H1 (cell line): ENCODE measurements at regions not wholly inside any gene's neighbourhood (a gene's known extent, or its start where the extent isn't known, plus 50 kb on each side); places are given as distances from the start of the nearest gene placed in this dataset.

Experiments used
- CTCF ChIA-PET: fragments of 300-600 bp; sonication (Branson Sonifier 250); formaldehyde crosslinking; loops from one replicate; lab custom pipeline; 2021; ENCODE audit not compliant: partially characterized antibody; lab: Charles Lee
- POLR2A ChIA-PET: fragments of 300-600 bp; sonication (Branson Sonifier 250); formaldehyde crosslinking; loops from one replicate; lab custom pipeline; 2021; ENCODE audit warnings: inconsistent platforms; ENCODE audit not compliant: partially characterized antibody; lab: Charles Lee
- DNase-seq, 2 experiments: peaks; one replicate each; pipeline versions ENCODE4 v3.0.0 to v3.0.0-alpha.2; 2010 to 2022; ENCODE audit warnings: low spot score in 2 of 2, low read depth in 1 of 2, mixed read lengths in 1 of 2
- FAIRE-seq: peaks from 2 replicates; lab custom pipeline; 2011; peaks lifted over from hg19 to GRCh38; lab: Jason Lieb, UNC
- H2AFZ ChIP-seq: 2 replicates; pipeline ENCODE4 v1.8.1; 2012; ENCODE audit warnings: low read length, inconsistent platforms
- H2AK5ac ChIP-seq: 2 replicates; pipeline ENCODE4 v1.6.1; 2013; ENCODE audit warnings: low read depth, low read length
- H2BK120ac ChIP-seq: replicated peaks from 2 replicates; pipeline ENCODE3; 2013; ENCODE audit warnings: low read depth, low read length, inconsistent platforms
- H2BK12ac ChIP-seq: 2 replicates; pipeline ENCODE4 v1.6.1; 2013; ENCODE audit warnings: low read depth, low read length
- H2BK15ac ChIP-seq: 2 replicates; pipeline ENCODE4 v1.6.1; 2013; ENCODE audit warnings: low read length
- H2BK20ac ChIP-seq: 2 replicates; pipeline ENCODE4 v1.6.1; 2013; ENCODE audit warnings: low read length
- H2BK5ac ChIP-seq: 2 replicates; pipeline ENCODE4 v1.6.1; 2013; ENCODE audit warnings: low read depth, low read length
- H3K14ac ChIP-seq: 2 replicates; pipeline ENCODE4 v1.6.1; 2013; ENCODE audit warnings: inconsistent platforms; ENCODE audit not compliant: insufficient read length
- H3K18ac ChIP-seq: 2 replicates; pipeline ENCODE4 v1.6.1; 2013; ENCODE audit warnings: low read length; ENCODE audit errors: extremely low read depth
- H3K23ac ChIP-seq: 2 replicates; pipeline ENCODE4 v1.6.1; 2013; ENCODE audit warnings: inconsistent platforms; ENCODE audit not compliant: insufficient read length
- H3K23me2 ChIP-seq: 2 replicates; pipeline ENCODE4 v1.6.1; 2013; ENCODE audit warnings: low read depth, low read length
- H3K27ac ChIP-seq: 2 replicates; pipeline ENCODE4 v1.6.1; 2011; ENCODE audit warnings: low read depth, low read length, inconsistent platforms
- H3K27me3 ChIP-seq, 4 experiments: replicated peaks in 1 of 4; 1 replicate in 1 of 4; 2 replicates in 3 of 4; pipeline versions ENCODE4 v1.6.1 to v1.8.1; 2011 to 2013; ENCODE audit warnings: low read length in 3 of 4, mild to moderate bottlenecking in 3 of 4, inconsistent platforms in 2 of 4, mixed read lengths in 2 of 4, moderate library complexity in 1 of 4; ENCODE audit not compliant: control insufficient read depth in 3 of 4, insufficient read depth in 3 of 4; ENCODE audit errors: extremely low read depth in 1 of 4
- H3K36me3 ChIP-seq, 4 experiments: 2 replicates each; pipeline versions ENCODE4 v1.6.1 to v1.8.1; 2011 to 2013; ENCODE audit warnings: mild to moderate bottlenecking in 4 of 4, low read length in 3 of 4, moderate library complexity in 2 of 4, control low read depth in 1 of 4, inconsistent platforms in 1 of 4; ENCODE audit not compliant: insufficient read depth in 4 of 4, control insufficient read depth in 2 of 4
- H3K4ac ChIP-seq: replicated peaks from 2 replicates; pipeline ENCODE3; 2013; ENCODE audit warnings: low read length, low read depth, mixed read lengths, inconsistent platforms; ENCODE audit not compliant: insufficient read length
- H3K4me1 ChIP-seq, 4 experiments: replicated peaks in 1 of 4; 1 replicate in 1 of 4; 2 replicates in 3 of 4; pipeline versions ENCODE4 v1.6.1 to v1.8.1; 2011 to 2013; ENCODE audit warnings: low read length in 3 of 4, inconsistent platforms in 2 of 4, mixed read lengths in 1 of 4; ENCODE audit not compliant: insufficient read depth in 4 of 4, control insufficient read depth in 3 of 4
- H3K4me2 ChIP-seq, 2 experiments: 2 replicates each; pipeline versions ENCODE4 v1.6.1 to v1.8.1; 2011 to 2013; ENCODE audit warnings: low read depth in 2 of 2, low read length in 2 of 2, control low read depth in 1 of 2, inconsistent platforms in 1 of 2, mild to moderate bottlenecking in 1 of 2; ENCODE audit not compliant: insufficient read depth in 1 of 2
- H3K4me3 ChIP-seq, 4 experiments: fragments of 200-600, 300-600 bp in 1 of 4; sonication (generic), shearing (Covaris generic), sonication (Bioruptor Twin) in 1 of 4; 2 replicates each; pipeline versions ENCODE4 v1.5.1 to v1.8.1; 2011 to 2016; ENCODE audit warnings: low read length in 4 of 4, low read depth in 3 of 4, control low read depth in 2 of 4, inconsistent platforms in 2 of 4, mild to moderate bottlenecking in 2 of 4, mixed read lengths in 1 of 4, moderate library complexity in 1 of 4; ENCODE audit not compliant: insufficient read depth in 2 of 4; ENCODE audit errors: extremely low read depth in 1 of 4
- H3K56ac ChIP-seq: replicated peaks from 2 replicates; pipeline ENCODE3; 2013; ENCODE audit warnings: low read depth, mild to moderate bottlenecking, mixed read lengths, low read length, inconsistent platforms; ENCODE audit not compliant: insufficient read length
- H3K79me1 ChIP-seq: 2 replicates; pipeline ENCODE4 v1.6.1; 2013; ENCODE audit warnings: low read depth, low read length, control low read depth
- H3K79me2 ChIP-seq, 2 experiments: 2 replicates each; pipeline versions ENCODE4 v1.6.1 to v1.8.1; 2012 to 2013; ENCODE audit warnings: low read length in 2 of 2, mild to moderate bottlenecking in 2 of 2, inconsistent platforms in 1 of 2; ENCODE audit not compliant: insufficient read depth in 2 of 2, control insufficient read depth in 1 of 2
- H3K9ac ChIP-seq, 4 experiments: replicated peaks in 1 of 4; 1 replicate in 1 of 4; 2 replicates in 3 of 4; pipeline versions ENCODE4 v1.6.1 to v1.8.1; 2011 to 2013; ENCODE audit warnings: low read depth in 3 of 4, low read length in 3 of 4, control low read depth in 2 of 4, mild to moderate bottlenecking in 2 of 4, moderate library complexity in 2 of 4, inconsistent platforms in 1 of 4; ENCODE audit errors: extremely low read depth in 1 of 4
- H3K9me3 ChIP-seq, 2 experiments: 2 replicates each; pipeline versions ENCODE4 v1.6.1 to v1.8.1; 2012 to 2013; ENCODE audit warnings: mild to moderate bottlenecking in 2 of 2, moderate library complexity in 2 of 2, control low read depth in 1 of 2, inconsistent platforms in 1 of 2, low read depth in 1 of 2, low read length in 1 of 2, mixed read lengths in 1 of 2; ENCODE audit not compliant: insufficient read depth in 2 of 2
- H4K20me1 ChIP-seq, 2 experiments: replicated peaks in 1 of 2; 2 replicates each; pipeline versions ENCODE3 to v1.8.1; 2011 to 2013; ENCODE audit warnings: inconsistent platforms in 2 of 2, low read length in 2 of 2, mild to moderate bottlenecking in 1 of 2; ENCODE audit not compliant: insufficient read depth in 2 of 2, control insufficient read depth in 1 of 2
- H4K5ac ChIP-seq: 2 replicates; pipeline ENCODE4 v1.6.1; 2013; ENCODE audit warnings: low read length, low read depth, mixed read lengths, inconsistent platforms; ENCODE audit not compliant: insufficient read length
- H4K8ac ChIP-seq: 2 replicates; pipeline ENCODE4 v1.8.0; 2013; ENCODE audit warnings: mild to moderate bottlenecking, moderate library complexity, low read length, inconsistent platforms; ENCODE audit not compliant: insufficient read depth; ENCODE audit errors: extremely low read depth
- H4K91ac ChIP-seq: replicated peaks from 2 replicates; pipeline ENCODE3; 2013; ENCODE audit warnings: low read length, mixed read lengths, inconsistent platforms; ENCODE audit not compliant: insufficient read length
- CTCF ChIP-seq, 3 experiments: IDR thresholded peaks; 1 replicate in 2 of 3; 2 replicates in 1 of 3; pipeline versions ENCODE4 v1.5.1 to v1.6.1; 2011; ENCODE audit warnings: low read length in 3 of 3, mild to moderate bottlenecking in 3 of 3, inconsistent platforms in 2 of 3, low read depth in 1 of 3, moderate library complexity in 1 of 3; ENCODE audit not compliant: insufficient read depth in 1 of 3; ENCODE audit errors: control extremely low read depth in 1 of 3
- E2F6 ChIP-seq: IDR thresholded peaks from 2 replicates; pipeline ENCODE4 v1.6.1; 2012; ENCODE audit warnings: inconsistent platforms
- GABPA ChIP-seq: IDR thresholded peaks from 2 replicates; pipeline ENCODE4 v1.6.1; 2011; ENCODE audit warnings: mild to moderate bottlenecking, low read length, moderate library complexity, borderline replicate concordance; ENCODE audit not compliant: insufficient read depth
- JUND ChIP-seq: IDR thresholded peaks from 2 replicates; pipeline ENCODE4 v1.6.1; 2011; ENCODE audit warnings: mild to moderate bottlenecking, improper control_type of control experiment, low read length
- KDM1A ChIP-seq: fragments of 200-600, 300-600 bp; sonication (generic); IDR thresholded peaks from 2 replicates; pipeline ENCODE4 v1.7.1; 2016; ENCODE audit warnings: mild to moderate bottlenecking, low read length, borderline replicate concordance
- KDM5A ChIP-seq: fragments of 200-600 bp; IDR thresholded peaks from 2 replicates; pipeline ENCODE4 v1.7.1; 2012; ENCODE audit warnings: mild to moderate bottlenecking, low read length, inconsistent platforms, mixed read lengths
- MAX ChIP-seq: IDR thresholded peaks from 2 replicates; pipeline ENCODE4 v1.6.1; 2012; ENCODE audit warnings: inconsistent platforms
- PHF8 ChIP-seq: fragments of 200-600 bp; sonication (generic); conservative IDR thresholded peaks from 2 replicates; pipeline ENCODE4 v1.7.1; 2012; ENCODE audit warnings: low read depth, mild to moderate bottlenecking, inconsistent platforms, low read length, moderate library complexity
- POU5F1 ChIP-seq: IDR thresholded peaks from 2 replicates; pipeline ENCODE4 v1.6.1; 2011; ENCODE audit warnings: low read depth, mild to moderate bottlenecking, low read length, moderate library complexity
- SP4 ChIP-seq: IDR thresholded peaks from 2 replicates; pipeline ENCODE4 v1.6.1; 2012; ENCODE audit warnings: low read length, inconsistent platforms
- TAF1 ChIP-seq: IDR thresholded peaks from 2 replicates; pipeline ENCODE4 v1.6.1; 2011; ENCODE audit warnings: mild to moderate bottlenecking, low read depth, low read length
- WGBS, 2 experiments: shearing (Covaris generic) in 1 of 2; methylation state at CpG; one replicate each; pipeline versions ENCODE4 v1.1.6 to v1.1.7; 2013 to 2015; ENCODE audit warnings: low lambda C conversion rate in 2 of 2, mixed read lengths in 2 of 2, inconsistent platforms in 1 of 2, low coverage in 1 of 2, missing lambda C conversion rate in 1 of 2; ENCODE audit not compliant: insufficient replicate concordance in 2 of 2, insufficient coverage in 1 of 2, insufficient read length in 1 of 2; ENCODE audit errors: extremely low coverage in 1 of 2, missing lambda C conversion rate in 1 of 2; 5-methylcytosine and 5-hydroxymethylcytosine counted together

- no peak overlapping the region for H3K4ac ChIP-seq
- H3K4me1 ChIP-seq = peaks cover 0 to 2% (median 0%) of the 10 kb centered on the region in 4 experiments; a peak in 2 of 7 replicates
- H4K91ac ChIP-seq = no peak overlapping the region
- H3K9me3 ChIP-seq = no peaks in the 10 kb centered on the region
- H4K20me1 ChIP-seq = no peaks in the 10 kb centered on the region
- H3K23ac ChIP-seq = no peak overlapping the region
- no peak overlapping the region for H2AFZ ChIP-seq
- no peak overlapping the region for H2BK5ac ChIP-seq
- H3K23me2 ChIP-seq = no peaks in the 10 kb centered on the region
- no peak overlapping the region; the same call in 1 of the 2 replicates for H3K18ac ChIP-seq
- H2BK12ac ChIP-seq = no peak overlapping the region
- H2BK120ac ChIP-seq = no peak overlapping the region
- H3K79me2 ChIP-seq = no peaks in the 10 kb centered on the region
- H2BK20ac ChIP-seq = no peak overlapping the region
- H3K79me1 ChIP-seq = no peaks in the 10 kb centered on the region
- FAIRE-seq = no peak
- 94% methylated on average over 11 of the region's 11 CpGs; no CpG with 5 or more reads in 1 of the 2 experiments for WGBS, 2 experiments
- no peak overlapping the region for H4K5ac ChIP-seq
- peaks cover 0 to 13% (median 9%) of the 10 kb centered on the region in 4 experiments; a peak in 5 of 7 replicates for H3K27me3 ChIP-seq
- DNase-seq = no peak
- ChIA-PET CTCF (interaction anchor here (1.9 to 2.7 kb wide), 3 partner anchors 11 to 208 kb away, joined by 5 to 17 read pairs (median 9); no protein-coding TSS in a partner anchor), POLR2A (no interaction called here)
- no peak overlapping the region for H3K56ac ChIP-seq
- H3K14ac ChIP-seq = no peak overlapping the region
- no peak overlapping the region for H3K4me2 ChIP-seq
- no peak overlapping the region for H3K4me3 ChIP-seq
- H3K27ac ChIP-seq = no peak overlapping the region
- H3K36me3 ChIP-seq = no peaks in the 10 kb centered on the region
- H2AK5ac ChIP-seq = no peak overlapping the region
- H4K8ac ChIP-seq = no peak overlapping the region
- no peak overlapping the region for H3K9ac ChIP-seq
- H2BK15ac ChIP-seq = no peak overlapping the region
- TF ChIP-seq KDM1A (no peak), JUND (no peak), KDM5A (no peak), CTCF (IDR thresholded peaks at IDR 0.05; ENCODE audit: control extremely low read depth in 1 of 3, insufficient read depth in 1 of 3, low read depth in 1 of 3, low read length in 3 of 3) (no peak), SP4 (no peak), E2F6 (no peak), POU5F1 (no peak), MAX (no peak), PHF8 (no peak), TAF1 (no peak), GABPA (no peak)
Measured at GRCh38 chr11:116488836-116489389, 283.9 kb downstream of the BUD13 start.
